ENCODE measurements at regions not wholly inside any gene's neighbourhood (a gene's known extent, or its start where the extent isn't known, plus 50 kb on each side); places are given as distances from the start of the nearest gene placed in this dataset.

GRCh38 chr11:37621662-37622061 lies 1023.6 kb upstream of the RAG2 start:
- Histone ChIP-seq H4K20me1 (ENCODE audit: insufficient read depth) (no peaks in the 10 kb centered on the region), H3K36me3 (ENCODE audit: insufficient read depth, low read length) (no peaks in the 10 kb centered on the region), H3F3A (ENCODE audit: insufficient read depth, low read length, poor library complexity, severe bottlenecking) (no peaks in the 10 kb centered on the region), H3K27me3 (ENCODE audit: insufficient read depth, low read depth, low read length) (no peaks in the 10 kb centered on the region), H3K9ac (ENCODE audit: low read length) (no peak overlapping the region), H2AFZ (ENCODE audit: low read depth, low read length) (no peak overlapping the region), H3K4me3 (ENCODE audit: low read length) (no peak overlapping the region), H3K79me2 (replicated peaks; ENCODE audit: insufficient read depth, low read length) (no peaks in the 10 kb centered on the region), H3K9me3 (ENCODE audit: low read length) (no peaks in the 10 kb centered on the region), H3K9me2 (ENCODE audit: insufficient read depth, low read length) (no peaks in the 10 kb centered on the region), H3K27ac (ENCODE audit: low read length) (no peak overlapping the region), H3K4me2 (ENCODE audit: low read length) (no peak overlapping the region)
- TF ChIP-seq REST (IDR thresholded peaks at IDR 0.05; ENCODE audit: borderline replicate concordance) = no peak
- TF ChIP-seq POLR2AphosphoS5 (IDR thresholded peaks at IDR 0.05) = no peak
- no peak for TF ChIP-seq SMC3 (conservative IDR thresholded peaks at IDR 0.05; ENCODE audit: poor library complexity)
- no peak for TF ChIP-seq EP300 (conservative IDR thresholded peaks at IDR 0.05; ENCODE audit: poor library complexity, severe bottlenecking)
- TF ChIP-seq RAD21 (conservative IDR thresholded peaks at IDR 0.05) = no peak
- no peak for TF ChIP-seq TAF1 (IDR thresholded peaks at IDR 0.05; ENCODE audit: low read depth)

GRCh38 chr11:37616291-37616690 lies 1018.3 kb upstream of the RAG2 start:
- Histone ChIP-seq H3K4me2 (ENCODE audit: low read length) (no peak overlapping the region), H3K79me2 (replicated peaks; ENCODE audit: insufficient read depth, low read length) (no peaks in the 10 kb centered on the region), H3K9me3 (ENCODE audit: low read length) (no peaks in the 10 kb centered on the region), H2AFZ (ENCODE audit: low read depth, low read length) (no peak overlapping the region), H3K4me3 (ENCODE audit: low read length) (no peak overlapping the region), H3F3A (ENCODE audit: insufficient read depth, low read length, poor library complexity, severe bottlenecking) (no peaks in the 10 kb centered on the region), H4K20me1 (ENCODE audit: insufficient read depth) (no peaks in the 10 kb centered on the region), H3K36me3 (ENCODE audit: insufficient read depth, low read length) (no peaks in the 10 kb centered on the region), H3K9ac (ENCODE audit: low read length) (no peak overlapping the region), H3K9me2 (ENCODE audit: insufficient read depth, low read length) (no peaks in the 10 kb centered on the region), H3K27ac (ENCODE audit: low read length) (no peak overlapping the region), H3K27me3 (ENCODE audit: insufficient read depth, low read depth, low read length) (no peaks in the 10 kb centered on the region)
- TF ChIP-seq TAF1 (IDR thresholded peaks at IDR 0.05; ENCODE audit: low read depth) (no peak), EZH2 (IDR thresholded peaks at IDR 0.05; ENCODE audit: borderline replicate concordance, insufficient read depth, low read length, poor library complexity, severe bottlenecking) (no peak), EP300 (conservative IDR thresholded peaks at IDR 0.05; ENCODE audit: poor library complexity, severe bottlenecking) (no peak), SMC3 (conservative IDR thresholded peaks at IDR 0.05; ENCODE audit: poor library complexity) (no peak), CTCF (IDR thresholded peaks at IDR 0.05; ENCODE audit: poor library complexity, severe bottlenecking) (no peak), REST (IDR thresholded peaks at IDR 0.05; ENCODE audit: borderline replicate concordance) (no peak), MXI1 (conservative IDR thresholded peaks at IDR 0.05; ENCODE audit: poor library complexity, severe bottlenecking) (no peak), RAD21 (conservative IDR thresholded peaks at IDR 0.05) (no peak), POLR2AphosphoS5 (IDR thresholded peaks at IDR 0.05) (no peak)
